PC-9 (cell line): ENCODE measurements at regions not wholly inside any gene's neighbourhood (a gene's known extent, or its start where the extent isn't known, plus 50 kb on each side); places are given as distances from the start of the nearest gene placed in this dataset.
A peak's percentile ranks its signal among the peaks of the same experiment; 100 is the strongest.

Experiments
- BruUV-seq: library from RNA; stranded (reverse); fragments of 400-500 nt; replicated peaks from 2 replicates; lab custom pipeline; 2021; lab: Mats Ljungman, UMichigan
- CTCF ChIA-PET: fragments of 300-600 bp; sonication (Branson Sonifier 250); formaldehyde crosslinking; loops from one replicate; lab custom pipeline; 2022; ENCODE audit warnings: antibody characterized with exemption; lab: Charles Lee
- POLR2A ChIA-PET: fragments of 300-600 bp; sonication (Branson Sonifier 250); formaldehyde crosslinking; loops from one replicate; lab custom pipeline; 2022; ENCODE audit warnings: antibody characterized with exemption; ENCODE audit not compliant: unreplicated experiment; lab: Charles Lee
- DNase-seq, 2 experiments: peaks; one replicate each; pipeline versions ENCODE4 v3.0.0 to v3.0.0-alpha.2; 2015 to 2022; ENCODE audit warnings: mixed read lengths in 1 of 2
- H2AFZ ChIP-seq: fragments of 200-600 bp; sonication (generic); 2 replicates; pipeline ENCODE4 v1.8.1; 2017; ENCODE audit warnings: antibody characterized with exemption
- H3F3A ChIP-seq: fragments of 200-600 bp; sonication (generic); 2 replicates; pipeline ENCODE4 v1.8.1; 2017; ENCODE audit warnings: antibody characterized with exemption, mild to moderate bottlenecking, low read depth; ENCODE audit not compliant: insufficient read depth
- H3K27ac ChIP-seq: fragments of 200-600 bp; sonication (generic); 2 replicates; pipeline ENCODE4 v1.6.1; 2016; ENCODE audit warnings: mixed run types
- H3K27me3 ChIP-seq: fragments of 200-600 bp; sonication (generic); 2 replicates; pipeline ENCODE4 v1.6.1; 2016; ENCODE audit warnings: low read depth, mixed run types; ENCODE audit not compliant: insufficient read depth
- H3K36me3 ChIP-seq: fragments of 200-600 bp; sonication (generic); 2 replicates; pipeline ENCODE4 v1.6.1; 2016; ENCODE audit warnings: low read depth, mixed run types
- H3K4me1 ChIP-seq: fragments of 200-600 bp; sonication (generic); replicated peaks from 2 replicates; pipeline ENCODE4 v1.6.1; 2016; ENCODE audit warnings: mixed run types; ENCODE audit not compliant: insufficient read depth
- H3K4me2 ChIP-seq: fragments of 200-600 bp; sonication (generic); 2 replicates; pipeline ENCODE4 v1.6.1; 2017; ENCODE audit warnings: mixed run types
- H3K4me3 ChIP-seq: fragments of 200-600 bp; sonication (generic); 2 replicates; pipeline ENCODE4 v1.6.1; 2016; ENCODE audit warnings: mixed run types
- H3K79me2 ChIP-seq: fragments of 200-600 bp; sonication (generic); 2 replicates; pipeline ENCODE4 v1.6.1; 2017; ENCODE audit warnings: low read depth, mixed run types
- H3K9me2 ChIP-seq: fragments of 200-600 bp; sonication (generic); 2 replicates; pipeline ENCODE4 v1.8.1; 2017; ENCODE audit warnings: mild to moderate bottlenecking; ENCODE audit not compliant: insufficient read depth
- H3K9me3 ChIP-seq: fragments of 200-600 bp; sonication (generic); 2 replicates; pipeline ENCODE4 v1.8.1; 2016; ENCODE audit warnings: low read depth; ENCODE audit not compliant: insufficient read depth
- H4K20me1 ChIP-seq: fragments of 200-600 bp; sonication (generic); 2 replicates; pipeline ENCODE4 v1.8.1; 2017; ENCODE audit not compliant: insufficient read depth
- CTCF ChIP-seq: fragments of 200-600 bp; sonication (generic); conservative IDR thresholded peaks from 2 replicates; pipeline ENCODE4 v1.6.1; 2017; ENCODE audit warnings: mixed run types, antibody characterized with exemption, mild to moderate bottlenecking, moderate library complexity
- EZH2 ChIP-seq: fragments of 200-600 bp; sonication (generic); IDR thresholded peaks from 2 replicates; pipeline ENCODE4 v1.8.0; 2017; ENCODE audit warnings: antibody characterized with exemption, low read depth
- intact Hi-C: fragments of 100-400 bp; cut with micrococcal nuclease; formaldehyde crosslinking; loops from one replicate; pipeline ENCODE4 v1.10.0; 2022; ENCODE audit not compliant: unreplicated experiment

- DNase-seq, result no peak
- Histone ChIP-seq H4K20me1 (no peaks in the 10 kb centered on the region), H3K79me2 (no peaks in the 10 kb centered on the region), H2AFZ (no peak overlapping the region), H3K4me2 (no peak overlapping the region), H3K4me3 (no peak overlapping the region), H3K9me3 (no peaks in the 10 kb centered on the region; the same call in 1 of the 2 replicates), H3K27ac (no peak overlapping the region), H3K4me1 (peaks cover 14% of the 10 kb centered on the region), H3K36me3 (no peaks in the 10 kb centered on the region), H3K27me3 (no peaks in the 10 kb centered on the region), H3F3A (peaks cover 11% of the 10 kb centered on the region), H3K9me2 (no peaks in the 10 kb centered on the region; the same call in 1 of the 2 replicates)
- POLR2A ChIA-PET, result interaction anchor here (0.7 kb wide), 1 partner anchor 45 kb away, joined by 5 read pairs; no protein-coding TSS in a partner anchor
- no TSS peak for BruUV-seq
- CTCF ChIA-PET, result no interaction called here
- TF ChIP-seq CTCF, result no peak
- intact Hi-C loops, result no loop called here
Measured at GRCh38 chr12:25767606-25768005, 190.9 kb upstream of the RASSF8 start.

- peaks cover 11% of the 10 kb centered on the region for H3F3A ChIP-seq
- ChIA-PET CTCF (no interaction called here), POLR2A (no interaction called here)
- no peak for DNase-seq
- H3K27ac ChIP-seq, result no peak overlapping the region
- H3K4me1 ChIP-seq, result peaks cover 14% of the 10 kb centered on the region
- no peaks in the 10 kb centered on the region for H3K27me3 ChIP-seq
- no peak for TF ChIP-seq EZH2
- no peak for TF ChIP-seq CTCF
- no peaks in the 10 kb centered on the region; the same call in 1 of the 2 replicates for H3K9me2 ChIP-seq
- intact Hi-C loops, result no loop called here
- no peaks in the 10 kb centered on the region for H3K79me2 ChIP-seq
- BruUV-seq, result no TSS peak
- H3K4me2 ChIP-seq, result no peak overlapping the region
- no peak overlapping the region for H3K4me3 ChIP-seq
- no peaks in the 10 kb centered on the region for H4K20me1 ChIP-seq
- H2AFZ ChIP-seq, result no peak overlapping the region
- H3K9me3 ChIP-seq, result no peaks in the 10 kb centered on the region; the same call in 1 of the 2 replicates
- H3K36me3 ChIP-seq, result no peaks in the 10 kb centered on the region
Measured at GRCh38 chr12:25768151-25768550, 190.3 kb upstream of the RASSF8 start.

- POLR2A ChIA-PET, result interaction anchor here (0.5 to 0.7 kb wide), 3 partner anchors 12 to 436 kb away, joined by 4 to 9 read pairs (median 8); no protein-coding TSS in a partner anchor
- no peaks in the 10 kb centered on the region for H3K27me3 ChIP-seq
- no peaks in the 10 kb centered on the region for H4K20me1 ChIP-seq
- no peak overlapping the region for H3K4me3 ChIP-seq
- no peaks in the 10 kb centered on the region for H3K9me3 ChIP-seq
- TF ChIP-seq CTCF, result no peak
- no peak for TF ChIP-seq EZH2
- no peaks in the 10 kb centered on the region for H3K79me2 ChIP-seq
- H3F3A ChIP-seq, result peaks cover 11% of the 10 kb centered on the region
- H3K27ac ChIP-seq, result 0 out of 2 replicates have a peak overlapping the region, but pooled peaks have one; percentile 3
- no peak overlapping the region for H2AFZ ChIP-seq
- peaks cover 14% of the 10 kb centered on the region for H3K4me1 ChIP-seq
- peak overlapping the region; percentile 36; the same call in 1 of the 2 replicates for H3K4me2 ChIP-seq
- H3K9me2 ChIP-seq, result no peaks in the 10 kb centered on the region; the same call in 1 of the 2 replicates
- H3K36me3 ChIP-seq, result no peaks in the 10 kb centered on the region
- intact Hi-C loops, result no loop called here
- DNase-seq, result peak in 1 of 2 experiments; percentile 79
- CTCF ChIA-PET, result no interaction called here
- no TSS peak for BruUV-seq
Measured at GRCh38 chr12:25769082-25769945, 189.2 kb upstream of the RASSF8 start.
